ENCODE measurements at regions not wholly inside any gene's neighbourhood (a gene's known extent, or its start where the extent isn't known, plus 50 kb on each side); places are given as distances from the start of the nearest gene placed in this dataset.

DNA sequence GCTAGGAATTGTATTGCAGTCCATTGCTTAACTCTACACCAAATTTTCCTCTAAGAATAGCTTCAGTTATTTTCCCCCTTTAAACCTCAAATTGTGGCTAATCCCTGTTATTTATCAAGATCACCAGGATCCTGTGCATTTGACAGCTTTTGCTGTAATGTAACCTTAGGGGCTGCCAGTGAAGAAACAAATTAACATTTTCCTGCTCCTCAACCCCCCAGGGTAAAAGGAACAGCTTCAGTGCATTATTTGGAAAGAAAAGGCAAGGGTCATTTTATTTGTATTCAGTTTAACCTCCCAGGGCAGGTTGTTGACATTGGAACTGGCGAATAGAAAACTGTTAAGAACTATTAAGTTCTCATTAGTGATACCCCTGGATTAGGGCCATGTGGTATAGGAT is 57.0 kb downstream of the PCDH20 start:
- Histone ChIP-seq H2AFZ (ENCODE audit: low read length, unreplicated experiment) (no peak overlapping the region), H3K27me3 (ENCODE audit: insufficient read depth, low read length) (no peaks in the 10 kb centered on the region), H3K4me1 (ENCODE audit: control insufficient read depth, insufficient read depth, low read length, unreplicated experiment) (no peaks in the 10 kb centered on the region), H3K27ac (ENCODE audit: low read depth, low read length) (no peak overlapping the region), H3K4me3 (ENCODE audit: low read depth, low read length) (no peak overlapping the region), H3K36me3 (ENCODE audit: insufficient read depth, low read length) (no peaks in the 10 kb centered on the region), H3K79me2 (ENCODE audit: control insufficient read depth, insufficient read depth, low read length, unreplicated experiment) (no peaks in the 10 kb centered on the region)

GRCh38 chr13:61350341-61350740 is 65.3 kb downstream of the PCDH20 start:
- Histone ChIP-seq H3K4me1 (ENCODE audit: control insufficient read depth, insufficient read depth, low read length, unreplicated experiment) (no peaks in the 10 kb centered on the region), H3K27ac (ENCODE audit: low read depth, low read length) (no peak overlapping the region), H3K27me3 (ENCODE audit: insufficient read depth, low read length) (no peaks in the 10 kb centered on the region), H3K79me2 (ENCODE audit: control insufficient read depth, insufficient read depth, low read length, unreplicated experiment) (no peaks in the 10 kb centered on the region), H3K4me3 (ENCODE audit: low read depth, low read length) (no peak overlapping the region), H2AFZ (ENCODE audit: low read length, unreplicated experiment) (no peak overlapping the region), H3K36me3 (ENCODE audit: insufficient read depth, low read length) (no peaks in the 10 kb centered on the region)

DNA sequence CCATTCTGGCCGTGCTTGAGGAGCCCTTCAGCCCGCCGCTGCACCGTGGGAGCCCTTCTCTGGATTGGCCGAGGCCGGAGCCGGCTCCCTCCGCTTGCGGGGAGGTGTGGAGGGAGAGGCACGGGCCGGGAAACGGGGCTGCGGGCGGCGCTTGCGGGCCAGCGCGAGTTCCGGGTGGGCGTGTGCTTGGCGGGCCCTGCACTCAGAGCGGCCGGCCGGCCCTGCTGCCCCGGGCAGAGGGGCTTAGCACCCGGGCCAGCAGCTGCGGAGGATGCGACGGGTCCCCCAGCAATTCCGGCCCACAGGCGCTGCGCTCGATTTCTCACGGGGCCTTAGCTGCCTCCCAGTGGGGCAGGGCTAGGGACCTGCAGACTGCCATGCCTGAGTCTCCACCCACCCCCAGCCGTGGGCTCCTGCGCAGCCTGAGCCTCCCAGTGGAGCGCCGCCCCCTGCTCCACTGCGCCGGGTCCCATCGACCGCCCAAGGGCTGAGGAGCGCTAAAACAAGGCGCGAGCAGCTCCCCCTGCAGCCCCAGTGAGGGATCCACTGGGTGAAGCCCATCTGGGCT is 76.5 kb downstream of the PCDH20 start:
- no peaks in the 10 kb centered on the region for H3K36me3 ChIP-seq (ENCODE audit: insufficient read depth, low read length)
- H2AFZ ChIP-seq (ENCODE audit: low read length, unreplicated experiment), result no peak overlapping the region
- no peaks in the 10 kb centered on the region for H3K79me2 ChIP-seq (ENCODE audit: control insufficient read depth, insufficient read depth, low read length, unreplicated experiment)
- H3K27me3 ChIP-seq (ENCODE audit: insufficient read depth, low read length), result no peaks in the 10 kb centered on the region
- no peak overlapping the region for H3K4me3 ChIP-seq (ENCODE audit: low read depth, low read length)
- H3K4me1 ChIP-seq (ENCODE audit: control insufficient read depth, insufficient read depth, low read length, unreplicated experiment), result no peaks in the 10 kb centered on the region
- no peak overlapping the region for H3K27ac ChIP-seq (ENCODE audit: low read depth, low read length)

GRCh38 chr13:61316647-61317046 is 99.0 kb downstream of the PCDH20 start:
- Histone ChIP-seq H3K4me1 (ENCODE audit: control insufficient read depth, insufficient read depth, low read length, unreplicated experiment) (no peaks in the 10 kb centered on the region), H3K27me3 (ENCODE audit: insufficient read depth, low read length) (no peaks in the 10 kb centered on the region), H3K79me2 (ENCODE audit: control insufficient read depth, insufficient read depth, low read length, unreplicated experiment) (no peaks in the 10 kb centered on the region), H3K27ac (ENCODE audit: low read depth, low read length) (no peak overlapping the region), H2AFZ (ENCODE audit: low read length, unreplicated experiment) (no peak overlapping the region), H3K36me3 (ENCODE audit: insufficient read depth, low read length) (no peaks in the 10 kb centered on the region), H3K4me3 (ENCODE audit: low read depth, low read length) (no peak overlapping the region)

- no peaks in the 10 kb centered on the region for H3K27me3 ChIP-seq (ENCODE audit: insufficient read depth, low read length)
- H3K79me2 ChIP-seq (ENCODE audit: control insufficient read depth, insufficient read depth, low read length, unreplicated experiment), result no peaks in the 10 kb centered on the region
- H2AFZ ChIP-seq (ENCODE audit: low read length, unreplicated experiment), result no peak overlapping the region
- H3K4me3 ChIP-seq (ENCODE audit: low read depth, low read length), result no peak overlapping the region
- H3K27ac ChIP-seq (ENCODE audit: low read depth, low read length), result no peak overlapping the region
- H3K36me3 ChIP-seq (ENCODE audit: insufficient read depth, low read length), result no peaks in the 10 kb centered on the region
- H3K4me1 ChIP-seq (ENCODE audit: control insufficient read depth, insufficient read depth, low read length, unreplicated experiment), result no peaks in the 10 kb centered on the region
These were observed 121.0 kb downstream of the PCDH20 start for GRCh38 chr13:61294467-61295191.

- Histone ChIP-seq H3K27ac (ENCODE audit: low read depth, low read length) (no peak overlapping the region), H3K4me1 (ENCODE audit: control insufficient read depth, insufficient read depth, low read length, unreplicated experiment) (no peaks in the 10 kb centered on the region), H3K4me3 (ENCODE audit: low read depth, low read length) (no peak overlapping the region), H3K36me3 (ENCODE audit: insufficient read depth, low read length) (no peaks in the 10 kb centered on the region), H2AFZ (ENCODE audit: low read length, unreplicated experiment) (no peak overlapping the region), H3K79me2 (ENCODE audit: control insufficient read depth, insufficient read depth, low read length, unreplicated experiment) (no peaks in the 10 kb centered on the region), H3K27me3 (ENCODE audit: insufficient read depth, low read length) (no peaks in the 10 kb centered on the region)
These were observed 129.4 kb downstream of the PCDH20 start for GRCh38 chr13:61286148-61286745.

- H3K27ac ChIP-seq (ENCODE audit: low read depth, low read length), result no peak overlapping the region
- no peaks in the 10 kb centered on the region for H3K36me3 ChIP-seq (ENCODE audit: insufficient read depth, low read length)
- no peaks in the 10 kb centered on the region for H3K27me3 ChIP-seq (ENCODE audit: insufficient read depth, low read length)
- no peak overlapping the region for H3K4me3 ChIP-seq (ENCODE audit: low read depth, low read length)
- no peaks in the 10 kb centered on the region for H3K4me1 ChIP-seq (ENCODE audit: control insufficient read depth, insufficient read depth, low read length, unreplicated experiment)
- H2AFZ ChIP-seq (ENCODE audit: low read length, unreplicated experiment), result no peak overlapping the region
- no peaks in the 10 kb centered on the region for H3K79me2 ChIP-seq (ENCODE audit: control insufficient read depth, insufficient read depth, low read length, unreplicated experiment)
These were observed 137.9 kb downstream of the PCDH20 start for GRCh38 chr13:61277586-61278276.

GRCh38 chr13:61277088-61277487 is 138.6 kb downstream of the PCDH20 start:
- no peaks in the 10 kb centered on the region for H3K36me3 ChIP-seq (ENCODE audit: insufficient read depth, low read length)
- H2AFZ ChIP-seq (ENCODE audit: low read length, unreplicated experiment), result no peak overlapping the region

GRCh38 chr13:61276401-61276800 is 139.2 kb downstream of the PCDH20 start:
- no peaks in the 10 kb centered on the region for H3K27me3 ChIP-seq (ENCODE audit: insufficient read depth, low read length)
- no peak overlapping the region for H3K4me3 ChIP-seq (ENCODE audit: low read depth, low read length)
- no peak overlapping the region for H3K27ac ChIP-seq (ENCODE audit: low read depth, low read length)
- H3K4me1 ChIP-seq (ENCODE audit: control insufficient read depth, insufficient read depth, low read length, unreplicated experiment), result no peaks in the 10 kb centered on the region
- no peaks in the 10 kb centered on the region for H3K36me3 ChIP-seq (ENCODE audit: insufficient read depth, low read length)
- H3K79me2 ChIP-seq (ENCODE audit: control insufficient read depth, insufficient read depth, low read length, unreplicated experiment), result no peaks in the 10 kb centered on the region
- H2AFZ ChIP-seq (ENCODE audit: low read length, unreplicated experiment), result no peak overlapping the region

More at GRCh38 chr13:61277088-61277487, 138.6 kb downstream of the PCDH20 start:
- no peaks in the 10 kb centered on the region for H3K79me2 ChIP-seq (ENCODE audit: control insufficient read depth, insufficient read depth, low read length, unreplicated experiment)
- no peaks in the 10 kb centered on the region for H3K27me3 ChIP-seq (ENCODE audit: insufficient read depth, low read length)
- H3K4me1 ChIP-seq (ENCODE audit: control insufficient read depth, insufficient read depth, low read length, unreplicated experiment), result no peaks in the 10 kb centered on the region
- H3K4me3 ChIP-seq (ENCODE audit: low read depth, low read length), result no peak overlapping the region
- H3K27ac ChIP-seq (ENCODE audit: low read depth, low read length), result no peak overlapping the region

- H3K36me3 ChIP-seq (ENCODE audit: insufficient read depth, low read length), result no peaks in the 10 kb centered on the region
- no peaks in the 10 kb centered on the region for H3K4me1 ChIP-seq (ENCODE audit: control insufficient read depth, insufficient read depth, low read length, unreplicated experiment)
- H3K79me2 ChIP-seq (ENCODE audit: control insufficient read depth, insufficient read depth, low read length, unreplicated experiment), result no peaks in the 10 kb centered on the region
- no peak overlapping the region for H3K4me3 ChIP-seq (ENCODE audit: low read depth, low read length)
- H3K27me3 ChIP-seq (ENCODE audit: insufficient read depth, low read length), result no peaks in the 10 kb centered on the region
- H2AFZ ChIP-seq (ENCODE audit: low read length, unreplicated experiment), result no peak overlapping the region
- no peak overlapping the region for H3K27ac ChIP-seq (ENCODE audit: low read depth, low read length)
These were observed 139.9 kb downstream of the PCDH20 start for GRCh38 chr13:61275736-61276135.
